HepG2 (cell line): ENCODE measurements at regions not wholly inside any gene's neighbourhood (a gene's known extent, or its start where the extent isn't known, plus 50 kb on each side); places are given as distances from the start of the nearest gene placed in this dataset.

Experiments used
- ATAC-seq: fragments of 200-7000 bp; cut with Tn5 transposase; 3 replicates; pipeline ENCODE4 v1.9.1; 2020; ENCODE audit warnings: mild to moderate bottlenecking, moderate library complexity
- BruUV-seq: library from RNA; stranded (reverse); fragments of 400-500 nt; replicated peaks from 2 replicates; lab custom pipeline; 2021; lab: Mats Ljungman, UMichigan
- CTCF ChIA-PET: fragments of 300-600 bp; formaldehyde crosslinking; extraction: SDS; loops from one replicate; lab custom pipeline; 2021; ENCODE audit warnings: low total read pairs, inconsistent platforms, low intra/inter-chr PET ratio; lab: Yijun Ruan, JAX
- POLR2A ChIA-PET: fragments of 350-600 bp; sonication (Branson Sonifier 250); formaldehyde crosslinking; loops from one replicate; lab custom pipeline; 2020; ENCODE audit warnings: antibody characterized with exemption, inconsistent platforms; lab: Yijun Ruan, JAX
- DNase-seq: peaks from one replicate; pipeline ENCODE4 v3.0.0-alpha.2; 2015; ENCODE audit warnings: low spot score
- FAIRE-seq: peaks from 3 replicates; lab custom pipeline; 2011; peaks lifted over from hg19 to GRCh38; lab: Jason Lieb, UNC
- H2AFZ ChIP-seq: one replicate; pipeline ENCODE4 v1.6.1; 2011; ENCODE audit warnings: low read length, inconsistent platforms
- H3K27ac ChIP-seq: fragments of 300-600 bp; 3 replicates; pipeline ENCODE4 v1.8.0; 2011; ENCODE audit warnings: mixed run types, mild to moderate bottlenecking, mixed read lengths, low read length, inconsistent platforms; ENCODE audit not compliant: insufficient read depth; ENCODE audit errors: extremely low read length
- H3K27me3 ChIP-seq, 2 experiments: fragments of 200-600 bp in 1 of 2; 2 replicates in 1 of 2; 3 replicates in 1 of 2; pipeline versions ENCODE4 v1.6.0 to v1.8.0; 2011; ENCODE audit warnings: low read length in 2 of 2, mild to moderate bottlenecking in 2 of 2, moderate library complexity in 2 of 2, inconsistent platforms in 1 of 2; ENCODE audit not compliant: insufficient read depth in 2 of 2, control insufficient read depth in 1 of 2
- H3K36me3 ChIP-seq, 2 experiments: fragments of 200-600 bp in 1 of 2; replicated peaks in 1 of 2; 2 replicates in 1 of 2; 3 replicates in 1 of 2; pipeline versions ENCODE4 v1.5.1 to v1.8.0; 2011; ENCODE audit warnings: low read length in 2 of 2, inconsistent platforms in 1 of 2; ENCODE audit not compliant: insufficient read depth in 2 of 2, control insufficient read depth in 1 of 2
- H3K4me1 ChIP-seq: 2 replicates; pipeline ENCODE4 v1.5.1; 2012; ENCODE audit warnings: low read length, inconsistent platforms; ENCODE audit not compliant: insufficient read depth
- H3K4me2 ChIP-seq: 2 replicates; pipeline ENCODE4 v1.6.0; 2011; ENCODE audit warnings: low read depth, low read length, inconsistent platforms
- H3K4me3 ChIP-seq, 3 experiments: fragments of 200-600 bp in 1 of 3; sonication (generic), shearing (Covaris generic) in 1 of 3; replicated peaks in 1 of 3; 2 replicates each; pipeline ENCODE4 v1.5.1; 2011 to 2016; ENCODE audit warnings: low read length in 3 of 3, inconsistent platforms in 2 of 3, low read depth in 2 of 3, mild to moderate bottlenecking in 2 of 3, control low read depth in 1 of 3, mixed read lengths in 1 of 3; ENCODE audit not compliant: insufficient read depth in 1 of 3
- H3K79me2 ChIP-seq: one replicate; pipeline ENCODE4 v1.6.1; 2011; ENCODE audit warnings: low read length, inconsistent platforms; ENCODE audit not compliant: insufficient read depth
- H3K9ac ChIP-seq: 2 replicates; pipeline ENCODE4 v1.6.0; 2011; ENCODE audit warnings: mild to moderate bottlenecking, low read depth, low read length, inconsistent platforms; ENCODE audit not compliant: insufficient read depth
- H3K9me3 ChIP-seq: 2 replicates; pipeline ENCODE4 v1.5.1; 2012; ENCODE audit warnings: mild to moderate bottlenecking, low read length
- H4K20me1 ChIP-seq: 2 replicates; pipeline ENCODE4 v1.6.0; 2011; ENCODE audit warnings: inconsistent platforms, mild to moderate bottlenecking, low read length, moderate library complexity; ENCODE audit not compliant: insufficient read depth
- ARNTL ChIP-seq: sonication (generic); formaldehyde crosslinking; IDR thresholded peaks from 2 replicates; pipeline ENCODE4 v1.4.0; 2020; ENCODE audit warnings: mild to moderate bottlenecking, missing genetic modification reagents
- CCDC6 ChIP-seq: sonication (generic); formaldehyde crosslinking; IDR thresholded peaks from 2 replicates; pipeline ENCODE4 v1.8.1; 2022; ENCODE audit warnings: mild to moderate bottlenecking, missing genetic modification reagents, moderate library complexity
- DMAP1 ChIP-seq: IDR thresholded peaks from 2 replicates; pipeline ENCODE4 v1.6.1; 2016
- KLF6 ChIP-seq: IDR thresholded peaks from 2 replicates; pipeline ENCODE4 v1.8.0; 2016; ENCODE audit warnings: missing biosample characterization, missing genetic modification reagents
- MAFF ChIP-seq: IDR thresholded peaks from 2 replicates; pipeline ENCODE4 v1.6.1; 2011; ENCODE audit warnings: low read depth, low read length, improper control_type of control experiment
- SMC3 ChIP-seq: IDR thresholded peaks from 2 replicates; pipeline ENCODE4 v1.6.1; 2011; ENCODE audit warnings: low read length, improper control_type of control experiment
- TFDP2 ChIP-seq: sonication (generic); formaldehyde crosslinking; IDR thresholded peaks from 2 replicates; pipeline ENCODE4 v1.4.0; 2020; ENCODE audit warnings: missing genetic modification reagents
- TFE3 ChIP-seq: IDR thresholded peaks from 2 replicates; pipeline ENCODE4 v1.6.1; 2016
- ZNF160 ChIP-seq: sonication (generic); formaldehyde crosslinking; IDR thresholded peaks from 2 replicates; pipeline ENCODE4 v1.8.0; 2022; ENCODE audit warnings: mild to moderate bottlenecking, inconsistent platforms, missing genetic modification reagents
- ZNF550 ChIP-seq: sonication (generic); formaldehyde crosslinking; IDR thresholded peaks from 2 replicates; pipeline ENCODE4 v1.4.0; 2020; ENCODE audit warnings: mild to moderate bottlenecking, missing genetic modification reagents, borderline replicate concordance
- ZNF605 ChIP-seq: sonication (generic); formaldehyde crosslinking; IDR thresholded peaks from 2 replicates; pipeline ENCODE4 v1.8.0; 2022; ENCODE audit warnings: mild to moderate bottlenecking, missing genetic modification reagents
- ZNF776 ChIP-seq: sonication (generic); formaldehyde crosslinking; IDR thresholded peaks from 2 replicates; pipeline ENCODE4 v1.4.0; 2020; ENCODE audit warnings: mild to moderate bottlenecking, missing genetic modification reagents
- WGBS: methylation state at CpG from one replicate; pipeline ENCODE4 v1.1.6; 2017; ENCODE audit warnings: low lambda C conversion rate; 5-methylcytosine and 5-hydroxymethylcytosine counted together
- in situ Hi-C: cut with HindIII; loops from 2 replicates; pipeline ENCODE4 v1.10.0; 2017; ENCODE audit warnings: low pct_unique_long_range_greater_than_20kb; ENCODE audit not compliant: extremely low pct_ligation_motif_present
- intact Hi-C: fragments of 100-400 bp; cut with micrococcal nuclease; formaldehyde crosslinking; loops from one replicate; pipeline ENCODE4 v1.10.0; 2022; ENCODE audit not compliant: unreplicated experiment
- TF ChIP-seq, protein P1 (sequence below): sonication (generic); formaldehyde crosslinking; IDR thresholded peaks from 2 replicates; pipeline ENCODE4 v1.4.0; 2020; ENCODE audit warnings: low read depth, mild to moderate bottlenecking, missing genetic modification reagents

- Histone ChIP-seq H3K27ac (no peak overlapping the region), H3K9ac (no peak overlapping the region), H3K4me1 (no peaks in the 10 kb centered on the region), H3K4me3 (no peak overlapping the region), H3K79me2 (no peaks in the 10 kb centered on the region), H3K36me3 (no peaks in the 10 kb centered on the region), H3K4me2 (no peak overlapping the region), H2AFZ (no peak overlapping the region), H4K20me1 (no peaks in the 10 kb centered on the region), H3K9me3 (no peaks in the 10 kb centered on the region), H3K27me3 (no peaks in the 10 kb centered on the region)
- DNase-seq, result no peak
- CTCF ChIA-PET, result no interaction called here
- in situ Hi-C loops, result no loop called here
- 0% methylated on average over 1 of the region's 1 CpG for WGBS
- FAIRE-seq, result no peak
- no peak for ATAC-seq
- no TSS peak for BruUV-seq
- intact Hi-C loops, result no loop called here
- TF ChIP-seq DMAP1 (CRISPR knock-in tag) (no peak), ZNF605 (CRISPR knock-in tag) (no peak), TFDP2 (CRISPR knock-in tag) (no peak), ZNF776 (no peak), CCDC6 (CRISPR knock-in tag) (no peak), ARNTL (CRISPR knock-in tag) (no peak), SMC3 (no peak), ZNF550 (CRISPR knock-in tag) (no peak), MAFF (no peak), TFE3 (CRISPR knock-in tag) (no peak), KLF6 (CRISPR knock-in tag) (no peak), ZNF160 (no peak)
- TF ChIP-seq, protein P1, sequence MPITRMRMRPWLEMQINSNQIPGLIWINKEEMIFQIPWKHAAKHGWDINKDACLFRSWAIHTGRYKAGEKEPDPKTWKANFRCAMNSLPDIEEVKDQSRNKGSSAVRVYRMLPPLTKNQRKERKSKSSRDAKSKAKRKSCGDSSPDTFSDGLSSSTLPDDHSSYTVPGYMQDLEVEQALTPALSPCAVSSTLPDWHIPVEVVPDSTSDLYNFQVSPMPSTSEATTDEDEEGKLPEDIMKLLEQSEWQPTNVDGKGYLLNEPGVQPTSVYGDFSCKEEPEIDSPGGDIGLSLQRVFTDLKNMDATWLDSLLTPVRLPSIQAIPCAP (CRISPR knock-in tag), result no peak
- POLR2A ChIA-PET, result no interaction called here
Observed at GRCh38 chr6:112821476-112821875, 474.3 kb downstream of the RFPL4B start.
